ENCODE measurements at regions not wholly inside any gene's neighbourhood (a gene's known extent, or its start where the extent isn't known, plus 50 kb on each side); places are given as distances from the start of the nearest gene placed in this dataset.

DNA sequence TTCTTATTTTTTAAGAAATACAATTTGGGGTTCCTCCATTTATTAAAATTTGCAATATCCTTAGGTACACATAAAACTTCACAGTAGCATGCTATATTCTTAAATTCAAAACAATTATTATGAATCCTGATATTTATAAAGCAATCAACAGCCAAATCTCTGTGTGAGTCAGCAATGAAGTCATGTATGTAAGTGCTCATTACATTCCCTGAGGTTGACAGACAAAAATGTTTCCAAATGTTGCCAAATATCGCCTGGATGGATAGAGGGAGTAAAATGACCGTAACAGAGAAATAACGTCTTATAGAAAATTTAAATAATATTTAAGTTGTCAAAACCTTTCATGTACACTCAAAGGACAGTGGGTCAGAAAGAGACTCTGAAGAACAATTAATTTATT is 220.0 kb downstream of the PCDH18 start:
- TF ChIP-seq EZH2 (IDR thresholded peaks at IDR 0.05; ENCODE audit: borderline replicate concordance, low read depth, low read length, poor library complexity, severe bottlenecking) (no peak), CTCF (conservative IDR thresholded peaks at IDR 0.05; ENCODE audit: low read depth, low read length) (no peak)

Data from A673 (cell line).